Bronchial epithelial cell (primary cell): ENCODE measurements at regions not wholly inside any gene's neighbourhood (a gene's known extent, or its start where the extent isn't known, plus 50 kb on each side); places are given as distances from the start of the nearest gene placed in this dataset.

Source experiments
- DNase-seq: peaks from one replicate; pipeline ENCODE4 v3.0.0-alpha.2; 2010; ENCODE audit warnings: low read depth
- FAIRE-seq: peaks from 2 replicates; lab custom pipeline; 2011; peaks lifted over from hg19 to GRCh38; lab: Jason Lieb, UNC
- H3K27me3 ChIP-seq: 2 replicates; pipeline ENCODE4 v1.5.1; 2011; ENCODE audit warnings: low read length; ENCODE audit not compliant: control insufficient read depth, insufficient read depth
- H3K36me3 ChIP-seq: 2 replicates; pipeline ENCODE4 v1.5.1; 2011; ENCODE audit warnings: low read length; ENCODE audit not compliant: control insufficient read depth, insufficient read depth
- H3K4me3 ChIP-seq: 2 replicates; pipeline ENCODE4 v1.5.1; 2011; ENCODE audit warnings: mild to moderate bottlenecking, low read depth, low read length, control low read depth
- TF ChIP-seq, protein P1 (sequence below): IDR thresholded peaks from 2 replicates; pipeline ENCODE4 v1.5.1; 2011; ENCODE audit warnings: mild to moderate bottlenecking, moderate library complexity, low read length, control low read depth, inconsistent platforms; ENCODE audit not compliant: insufficient read depth, severe bottlenecking

DNA sequence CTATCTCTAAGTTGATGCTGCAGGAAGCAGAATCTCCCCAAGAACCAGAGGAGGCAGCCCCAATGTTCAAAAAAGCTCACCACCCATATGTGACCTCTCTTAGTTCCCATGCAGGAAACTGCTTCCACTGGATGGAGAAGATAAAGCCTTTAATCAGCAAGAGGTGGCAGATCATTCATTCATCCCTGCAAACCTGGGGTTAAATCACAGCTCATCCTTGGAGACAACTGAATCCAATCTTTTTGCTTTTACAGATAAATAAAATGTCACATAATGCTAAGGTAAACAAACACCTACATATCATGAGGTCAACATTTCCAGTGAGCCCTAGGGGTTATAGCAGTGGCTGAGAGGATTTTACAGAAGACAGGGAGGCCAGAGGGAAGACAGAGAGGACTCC, 112.7 kb upstream of the CD93 start:
- TF ChIP-seq, protein P1, sequence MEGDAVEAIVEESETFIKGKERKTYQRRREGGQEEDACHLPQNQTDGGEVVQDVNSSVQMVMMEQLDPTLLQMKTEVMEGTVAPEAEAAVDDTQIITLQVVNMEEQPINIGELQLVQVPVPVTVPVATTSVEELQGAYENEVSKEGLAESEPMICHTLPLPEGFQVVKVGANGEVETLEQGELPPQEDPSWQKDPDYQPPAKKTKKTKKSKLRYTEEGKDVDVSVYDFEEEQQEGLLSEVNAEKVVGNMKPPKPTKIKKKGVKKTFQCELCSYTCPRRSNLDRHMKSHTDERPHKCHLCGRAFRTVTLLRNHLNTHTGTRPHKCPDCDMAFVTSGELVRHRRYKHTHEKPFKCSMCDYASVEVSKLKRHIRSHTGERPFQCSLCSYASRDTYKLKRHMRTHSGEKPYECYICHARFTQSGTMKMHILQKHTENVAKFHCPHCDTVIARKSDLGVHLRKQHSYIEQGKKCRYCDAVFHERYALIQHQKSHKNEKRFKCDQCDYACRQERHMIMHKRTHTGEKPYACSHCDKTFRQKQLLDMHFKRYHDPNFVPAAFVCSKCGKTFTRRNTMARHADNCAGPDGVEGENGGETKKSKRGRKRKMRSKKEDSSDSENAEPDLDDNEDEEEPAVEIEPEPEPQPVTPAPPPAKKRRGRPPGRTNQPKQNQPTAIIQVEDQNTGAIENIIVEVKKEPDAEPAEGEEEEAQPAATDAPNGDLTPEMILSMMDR = no peak
- no peak for FAIRE-seq
- H3K36me3 ChIP-seq = no peaks in the 10 kb centered on the region

DNA sequence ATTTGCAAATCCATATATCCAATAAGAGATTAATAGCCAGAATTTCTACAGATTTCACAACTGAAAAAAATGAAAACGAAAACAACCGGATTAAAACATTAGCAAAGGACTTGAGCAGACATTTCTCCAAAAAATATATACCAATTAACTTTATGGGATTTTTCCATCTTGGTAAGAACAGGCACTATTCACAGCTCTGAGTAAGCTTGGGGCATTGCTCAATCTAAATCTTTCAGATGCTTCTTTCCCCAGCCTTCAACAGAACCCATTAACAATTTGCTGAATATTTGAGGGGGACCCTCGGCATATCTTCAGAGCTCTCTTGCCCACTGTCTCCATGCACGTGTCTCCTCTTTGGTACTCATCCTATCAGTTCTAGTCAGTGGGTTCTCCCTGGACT, 111.7 kb upstream of the CD93 start:
- no peaks in the 10 kb centered on the region for H3K27me3 ChIP-seq
- TF ChIP-seq, protein P1 = no peak
- FAIRE-seq (no peak), DNase-seq (peak; percentile 22)
- no peak overlapping the region for H3K4me3 ChIP-seq
- no peaks in the 10 kb centered on the region for H3K36me3 ChIP-seq

More for the DNA sequence above, 112.7 kb upstream of the CD93 start:
- DNase-seq = no peak
- Histone ChIP-seq H3K27me3 (no peaks in the 10 kb centered on the region), H3K4me3 (no peak overlapping the region)

DNA sequence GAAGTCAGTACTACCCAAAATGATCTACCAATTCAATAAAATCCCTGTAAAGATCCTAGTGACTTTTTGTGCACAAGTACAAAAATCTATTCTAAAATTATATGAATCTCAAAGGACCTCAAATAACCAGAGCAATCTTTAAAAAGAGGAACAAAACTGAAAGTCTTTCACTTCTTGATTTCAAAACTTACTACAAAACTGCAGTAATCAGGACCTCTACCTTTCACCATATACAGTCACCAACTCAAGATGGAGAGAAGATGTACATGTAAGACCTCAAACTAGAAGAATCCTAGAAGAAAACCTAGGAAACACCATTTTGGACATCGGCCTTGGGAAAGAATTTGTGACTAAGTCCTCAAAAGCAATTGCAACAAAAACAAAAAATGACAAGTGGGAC, 109.5 kb upstream of the CD93 start:
- H3K27me3 ChIP-seq = no peaks in the 10 kb centered on the region
- TF ChIP-seq, protein P1 = no peak
- DNase-seq = no peak
- H3K36me3 ChIP-seq = no peaks in the 10 kb centered on the region
- no peak for FAIRE-seq
- no peak overlapping the region for H3K4me3 ChIP-seq

DNA sequence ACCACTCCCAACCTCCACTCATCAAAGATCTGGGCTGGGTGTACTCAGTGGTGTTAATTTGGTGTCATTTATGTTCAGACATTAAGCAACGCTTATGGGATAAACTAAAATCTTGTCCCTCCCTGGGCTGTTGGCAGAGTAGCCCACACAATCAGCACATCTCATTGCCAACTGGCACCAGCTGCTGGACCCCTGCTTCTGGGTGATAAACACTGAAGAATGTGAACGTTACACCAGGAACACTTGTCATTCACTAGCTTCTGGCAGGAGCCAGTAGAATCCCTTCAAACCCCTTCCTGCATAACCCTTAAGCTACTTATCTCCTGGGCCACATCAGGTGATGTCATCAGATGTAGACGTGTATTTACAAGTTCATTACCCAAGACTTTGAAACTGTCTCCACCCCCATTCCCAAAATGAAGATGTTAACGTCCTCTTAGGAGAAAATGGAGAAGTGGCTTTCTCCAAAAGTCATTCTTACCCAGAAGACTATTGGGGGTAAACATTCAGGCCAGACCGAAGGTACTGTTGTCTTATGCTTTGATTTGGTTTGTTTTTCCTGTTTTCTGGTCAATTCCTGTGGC, 107.8 kb upstream of the CD93 start:
- DNase-seq = peak; percentile 83

DNA sequence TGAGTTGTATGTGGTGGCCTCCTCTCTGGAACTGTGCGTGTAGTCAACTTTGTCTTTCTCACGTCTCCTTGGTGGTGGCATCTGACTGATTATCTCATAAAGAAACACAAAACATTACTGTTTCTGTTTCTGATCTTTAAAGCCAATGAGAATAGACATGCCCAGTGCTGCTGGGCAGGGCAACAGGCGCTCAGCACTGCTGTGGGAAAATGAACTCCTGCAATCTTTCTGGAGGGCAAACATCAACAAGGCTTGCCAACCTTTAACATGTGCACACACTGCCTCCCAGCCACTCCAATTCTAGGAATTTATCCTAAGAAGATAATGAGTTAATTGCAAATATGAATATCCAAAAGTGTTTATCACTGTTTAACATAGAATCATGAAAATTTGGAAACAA, 106.3 kb upstream of the CD93 start:
- DNase-seq = no peak
- Histone ChIP-seq H3K27me3 (no peaks in the 10 kb centered on the region), H3K36me3 (no peaks in the 10 kb centered on the region), H3K4me3 (no peak overlapping the region)
- FAIRE-seq = no peak
- TF ChIP-seq, protein P1 = no peak

More for the DNA sequence above, 107.8 kb upstream of the CD93 start:
- TF ChIP-seq, protein P1 = no peak
- H3K4me3 ChIP-seq = no peak overlapping the region
- H3K27me3 ChIP-seq = no peaks in the 10 kb centered on the region
- no peak for FAIRE-seq
- H3K36me3 ChIP-seq = no peaks in the 10 kb centered on the region

DNA sequence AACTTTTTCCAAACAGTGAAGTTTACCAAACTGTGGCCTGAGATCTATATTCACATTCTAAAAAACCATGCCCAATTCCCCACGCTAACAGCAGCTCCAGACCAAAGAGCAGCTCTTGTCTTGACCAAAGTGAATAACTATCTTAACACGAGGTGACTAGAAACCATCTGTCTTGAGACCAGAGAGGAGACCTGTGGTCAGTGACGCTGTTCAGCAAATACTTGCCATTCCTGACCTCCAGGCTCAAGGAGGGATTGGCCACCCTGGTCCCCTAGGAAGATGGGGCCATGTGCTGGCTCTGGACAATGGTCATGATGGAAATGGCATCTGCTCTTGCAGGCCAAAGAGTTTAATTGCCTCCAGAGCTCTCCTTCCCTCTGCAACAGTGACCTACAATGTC, 104.4 kb upstream of the CD93 start:
- FAIRE-seq (no peak), DNase-seq (no peak)
- TF ChIP-seq, protein P1 = no peak
- Histone ChIP-seq H3K4me3 (no peak overlapping the region), H3K27me3 (no peaks in the 10 kb centered on the region), H3K36me3 (no peaks in the 10 kb centered on the region)
